HG02973 (cell line): ENCODE measurements at regions not wholly inside any gene's neighbourhood (a gene's known extent, or its start where the extent isn't known, plus 50 kb on each side); places are given as distances from the start of the nearest gene placed in this dataset.

Source experiments
- ATAC-seq: cut with Tn5 transposase; IDR thresholded peaks from one replicate; pipeline ENCODE4 v1.9.1; 2021; ENCODE audit warnings: moderate library complexity; ENCODE audit not compliant: unreplicated experiment

GRCh38 chr2:126792993-126793392, 105.7 kb upstream of the TEX51 start:
- ATAC-seq, result no peak

- ATAC-seq, result no peak
Measured at GRCh38 chr2:126793885-126794613, 104.6 kb upstream of the TEX51 start.

- ATAC-seq, result no peak
Measured at GRCh38 chr2:126795656-126796055, 103.0 kb upstream of the TEX51 start.

DNA sequence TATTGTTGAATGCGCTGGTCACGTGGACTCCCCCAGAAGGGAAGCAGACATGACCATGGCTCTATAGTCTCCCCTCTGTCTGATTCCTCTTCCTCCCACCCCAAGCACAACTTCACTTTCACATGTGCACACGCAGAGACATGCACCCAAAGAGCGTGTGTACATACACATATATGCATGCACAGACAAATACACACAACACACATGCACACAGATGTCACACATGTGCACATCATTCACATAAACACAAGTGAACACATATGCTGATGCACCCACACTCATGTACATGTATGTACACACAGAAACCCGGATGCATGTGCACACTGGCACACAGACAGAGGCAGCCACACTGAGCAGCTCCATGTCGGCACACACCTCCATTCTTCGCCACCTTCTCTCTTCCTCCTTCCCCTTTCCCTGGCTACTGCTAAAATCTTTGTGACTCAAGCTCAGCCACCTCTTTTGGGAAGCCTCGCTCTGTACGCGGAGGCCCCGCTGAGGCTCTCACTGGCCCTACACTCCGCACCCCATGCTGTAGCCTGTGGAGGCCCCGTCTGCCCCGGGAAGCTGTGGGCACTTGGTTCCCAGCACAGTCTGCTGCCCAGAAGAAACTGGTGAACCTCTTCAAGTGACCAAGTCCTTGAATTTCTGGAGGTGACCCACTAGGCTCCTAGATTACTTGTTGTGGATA, 101.6 kb upstream of the TEX51 start:
- no peak for ATAC-seq

- no peak for ATAC-seq
Measured at GRCh38 chr2:126797622-126798275, 100.9 kb upstream of the TEX51 start.

DNA sequence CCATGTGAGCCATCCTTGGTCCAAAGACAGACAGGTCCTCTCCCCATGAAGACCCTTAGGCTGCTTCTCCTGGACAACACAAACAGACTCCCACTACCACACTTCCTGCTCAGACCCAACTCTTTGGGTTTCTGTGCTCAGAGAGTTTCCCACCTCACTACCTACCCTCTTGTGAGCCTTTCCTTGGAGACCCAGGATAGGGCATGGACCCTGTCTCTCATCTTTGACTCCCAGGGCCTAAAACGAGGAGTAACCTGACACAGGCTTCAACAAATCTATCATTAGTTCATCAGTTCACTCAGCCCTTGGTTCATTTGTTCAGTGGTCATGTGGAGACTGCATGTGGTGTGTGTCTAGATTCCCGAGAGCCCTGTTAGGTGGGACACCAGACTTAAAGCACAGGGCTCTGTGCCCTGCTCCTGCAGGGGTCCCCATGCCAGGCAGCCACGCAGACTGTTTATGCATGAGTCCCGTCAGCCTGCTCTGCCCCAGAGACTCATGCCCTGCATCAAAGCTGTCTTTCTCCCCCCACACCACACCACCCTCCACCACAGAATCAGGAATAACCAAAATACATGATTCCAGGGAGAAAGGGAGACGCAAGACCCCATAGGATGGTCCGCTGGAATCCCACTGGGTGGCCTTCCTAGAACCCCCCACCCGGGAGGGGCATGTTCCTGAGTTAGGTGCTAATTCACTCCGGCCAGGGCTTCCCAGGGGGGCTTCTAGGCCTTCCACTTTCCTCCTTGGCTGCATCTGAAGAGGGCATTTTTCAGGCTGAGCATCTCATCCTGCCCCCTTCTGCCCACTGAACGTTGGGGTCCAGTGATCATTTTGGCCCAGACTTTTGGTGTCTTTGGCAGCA, 100.2 kb upstream of the TEX51 start:
- no peak for ATAC-seq

DNA sequence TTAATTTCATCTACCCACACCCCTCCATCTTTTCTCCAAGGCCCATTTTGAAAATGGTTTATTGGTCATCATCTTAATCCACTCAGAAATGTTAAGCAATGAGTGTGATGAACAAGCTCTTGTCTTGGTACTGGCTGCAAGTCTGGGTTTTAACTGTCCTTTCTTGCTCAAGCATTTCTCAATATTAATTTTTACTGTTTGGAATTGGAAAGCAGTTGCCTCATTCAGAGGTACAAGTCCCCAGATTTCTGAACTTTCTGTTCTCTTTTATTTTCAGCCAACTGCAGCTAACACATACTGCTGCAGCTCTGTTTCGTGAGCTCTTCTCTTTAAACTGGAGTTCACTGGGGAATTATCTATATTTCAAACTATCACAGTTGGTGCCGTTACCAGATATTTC, 99.4 kb upstream of the TEX51 start:
- ATAC-seq, result no peak

DNA sequence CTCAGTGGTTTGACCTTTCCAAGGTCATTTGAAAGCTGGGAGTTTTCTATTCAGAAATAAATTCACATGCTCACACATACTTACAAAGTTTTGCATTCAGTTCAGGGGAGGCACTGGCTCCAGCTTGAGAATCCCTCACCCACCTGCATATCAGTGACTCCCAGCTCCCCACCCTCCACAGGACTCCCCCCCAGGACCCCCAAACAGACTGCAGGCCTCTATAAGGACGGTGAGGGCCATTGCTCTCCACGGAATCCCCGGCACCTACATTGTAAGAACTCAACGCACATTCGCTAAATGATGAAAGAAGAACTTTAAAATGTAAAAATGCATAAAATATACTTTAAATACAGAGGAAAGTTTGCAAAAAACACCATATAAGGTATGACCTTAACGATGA, 97.2 kb upstream of the TEX51 start:
- no peak for ATAC-seq

- no peak for ATAC-seq
Measured at GRCh38 chr2:126802316-126802715, 96.4 kb upstream of the TEX51 start.

- ATAC-seq, result no peak
Measured at GRCh38 chr2:126802774-126803433, 95.8 kb upstream of the TEX51 start.

- no peak for ATAC-seq
Measured at GRCh38 chr2:126803434-126803775, 95.3 kb upstream of the TEX51 start.

GRCh38 chr2:126804347-126804746, 94.3 kb upstream of the TEX51 start:
- no peak for ATAC-seq

DNA sequence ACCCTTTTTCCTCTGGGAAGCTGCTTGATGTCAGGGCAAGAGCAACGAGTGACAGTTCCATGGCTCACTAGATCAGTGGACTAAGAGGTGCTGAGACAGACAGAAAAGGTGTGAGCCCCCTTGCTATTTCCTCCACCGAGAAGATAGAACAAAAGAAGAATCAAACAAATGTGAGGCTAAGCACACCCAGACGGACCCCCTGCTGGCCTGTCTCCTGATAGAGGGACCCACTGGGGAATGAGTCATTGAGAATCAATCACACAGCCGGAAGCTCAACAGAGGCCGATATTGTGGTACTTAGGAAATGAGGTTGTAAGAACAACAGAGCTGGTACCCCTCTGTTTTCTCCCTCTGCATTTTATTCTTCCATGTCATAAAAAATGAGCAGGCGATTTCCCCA, 89.8 kb upstream of the TEX51 start:
- ATAC-seq, result no peak

DNA sequence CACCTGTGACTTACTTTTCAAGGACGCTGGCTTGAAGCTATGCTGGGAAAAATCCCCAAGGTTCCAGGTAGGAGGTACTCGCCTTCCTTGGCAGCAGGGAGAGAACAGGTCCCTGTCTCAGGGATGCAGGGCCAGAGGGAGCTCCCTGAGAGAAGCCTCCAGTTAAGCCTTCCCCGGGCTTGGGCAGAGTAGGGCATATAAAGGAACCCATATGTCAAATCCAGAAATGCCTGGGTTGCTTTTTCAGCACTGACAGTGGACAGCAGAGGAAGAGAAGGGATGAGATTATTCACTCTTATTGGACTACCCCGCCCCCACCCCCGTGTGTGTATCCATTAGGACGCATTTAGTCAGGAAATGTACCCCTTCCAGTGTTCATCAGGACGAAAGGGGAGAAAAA, 89.3 kb upstream of the TEX51 start:
- no peak for ATAC-seq

DNA sequence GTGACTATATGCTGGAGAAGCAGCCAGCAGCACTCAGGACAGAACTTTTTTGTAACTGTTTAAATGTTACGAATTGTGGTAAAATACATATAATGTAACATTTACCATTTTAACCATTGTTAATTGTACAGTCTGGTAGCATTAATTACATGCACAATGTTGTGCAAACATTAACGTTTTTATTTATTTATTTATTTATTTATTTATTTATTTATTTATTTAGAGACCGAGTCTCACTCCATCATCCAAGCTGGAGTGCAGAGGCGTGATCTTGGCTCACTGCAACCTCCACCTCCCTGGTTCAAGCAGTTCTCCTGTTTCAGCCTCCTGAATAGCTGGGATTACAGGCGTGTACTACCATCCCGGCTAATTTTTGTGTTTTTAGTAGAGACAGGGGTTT, 88.7 kb upstream of the TEX51 start:
- no peak for ATAC-seq

DNA sequence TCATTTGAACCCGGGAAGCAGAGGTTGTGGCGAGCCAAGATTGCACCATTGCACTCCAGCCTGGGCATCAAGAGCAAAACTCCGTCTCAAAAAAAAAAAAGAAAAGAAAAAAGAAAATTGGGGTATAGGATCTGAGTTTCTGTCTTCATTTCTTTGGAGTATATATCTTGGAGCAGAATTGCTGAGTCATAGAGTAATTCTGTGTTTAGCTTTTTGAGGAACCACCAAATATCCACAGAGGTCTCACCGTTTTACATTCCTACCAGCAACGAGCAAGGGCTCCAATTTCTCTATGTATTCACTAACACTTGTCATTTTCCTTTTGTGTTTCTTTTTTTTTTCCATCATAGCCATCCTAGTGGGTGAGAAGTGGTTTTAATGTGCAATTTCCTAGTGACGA, 87.6 kb upstream of the TEX51 start:
- no peak for ATAC-seq

DNA sequence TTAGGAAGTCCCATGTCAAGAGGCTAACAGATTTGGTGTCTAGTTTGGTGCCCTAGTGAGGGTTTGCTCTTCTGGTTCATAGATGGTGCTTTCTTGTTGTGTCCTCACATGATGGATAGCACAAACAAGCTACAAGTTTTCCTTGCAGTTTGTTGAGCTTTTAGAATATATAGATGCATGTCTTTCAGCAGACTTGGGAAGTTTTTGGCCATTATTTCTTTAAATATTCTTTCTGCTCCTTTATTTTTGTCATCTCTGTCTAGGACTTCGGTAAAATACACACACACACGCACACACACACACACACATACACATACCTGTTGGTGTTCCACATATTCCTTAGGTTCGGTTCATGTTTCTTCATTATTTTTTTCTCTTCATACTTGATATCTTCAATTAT, 81.5 kb upstream of the TEX51 start:
- no peak for ATAC-seq

- ATAC-seq, result no peak
Measured at GRCh38 chr2:126822115-126822514, 76.6 kb upstream of the TEX51 start.

DNA sequence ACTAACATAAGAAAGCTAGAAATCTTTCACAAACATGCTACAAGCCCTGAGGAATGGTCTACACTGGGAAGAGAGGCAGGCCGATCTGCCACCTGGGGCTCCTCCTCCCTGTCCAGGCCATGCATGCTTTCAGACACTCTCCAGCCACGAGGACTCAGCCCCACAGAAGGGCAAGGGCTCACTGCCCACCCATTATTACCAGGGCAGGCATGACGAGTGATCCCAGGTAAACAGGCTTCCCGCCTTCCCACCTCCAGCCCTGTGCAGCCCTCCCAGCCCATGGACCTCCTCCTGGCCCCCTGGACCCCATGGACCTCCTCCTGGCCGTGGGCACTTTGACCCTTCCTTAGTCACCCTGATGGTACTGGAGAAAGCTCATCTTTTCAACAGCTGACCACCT, 75.8 kb upstream of the TEX51 start:
- no peak for ATAC-seq

DNA sequence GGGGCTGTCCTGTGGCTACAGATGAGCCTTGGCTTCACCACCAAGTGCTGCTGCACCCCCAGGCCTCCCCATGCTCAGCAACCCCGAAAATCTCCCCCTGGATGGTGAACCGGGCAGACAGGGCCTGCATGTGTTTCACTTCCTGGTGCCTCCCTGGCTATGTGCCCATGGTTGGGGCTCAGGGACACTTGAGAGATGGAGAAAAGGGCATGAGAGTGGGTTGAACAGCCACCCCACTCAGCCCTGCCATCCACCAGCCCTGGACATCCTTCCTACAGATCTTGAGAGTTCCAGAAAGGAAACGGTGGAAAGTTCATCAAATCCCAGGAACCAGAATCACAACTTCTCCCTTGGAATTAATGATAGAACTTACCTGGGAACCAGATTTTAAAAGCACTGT, 74.7 kb upstream of the TEX51 start:
- no peak for ATAC-seq

DNA sequence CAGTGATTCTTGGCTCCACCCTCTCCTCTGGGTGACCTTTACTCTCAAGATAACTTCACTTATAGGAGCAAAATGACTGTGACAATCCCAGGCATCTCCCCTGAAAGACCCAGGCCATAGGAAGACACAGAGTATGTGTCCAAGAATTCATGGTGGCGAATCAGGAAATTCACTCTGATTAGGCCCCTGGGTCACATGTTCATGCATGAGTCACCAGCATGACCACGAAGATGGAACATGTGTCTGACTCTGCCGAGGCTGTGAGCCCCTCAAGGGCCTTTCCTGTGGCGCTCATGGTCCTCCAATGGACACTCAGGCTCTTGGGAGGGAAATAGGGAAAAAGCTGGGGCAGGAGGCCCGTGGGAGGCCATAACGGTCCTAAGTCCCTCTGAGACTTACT, 74.0 kb upstream of the TEX51 start:
- no peak for ATAC-seq
